Mononuclear cell (primary cell): ENCODE measurements at regions not wholly inside any gene's neighbourhood (a gene's known extent, or its start where the extent isn't known, plus 50 kb on each side); places are given as distances from the start of the nearest gene placed in this dataset.

ENCODE experiments used
- H3K27me3 ChIP-seq: 2 replicates; pipeline ENCODE4 v1.6.0; 2011; ENCODE audit warnings: low read length, control low read depth; ENCODE audit not compliant: insufficient read depth
- H3K4me1 ChIP-seq: 2 replicates; pipeline ENCODE4 v1.5.1; 2011; ENCODE audit warnings: mild to moderate bottlenecking, low read length, control low read depth; ENCODE audit not compliant: insufficient read depth
- H3K4me3 ChIP-seq: 2 replicates; pipeline ENCODE4 v1.5.1; 2011; ENCODE audit warnings: mild to moderate bottlenecking, low read length, moderate library complexity
- H3K9me3 ChIP-seq: 2 replicates; pipeline ENCODE4 v1.5.1; 2011; ENCODE audit warnings: low read depth, mild to moderate bottlenecking, control low read depth, low read length

DNA sequence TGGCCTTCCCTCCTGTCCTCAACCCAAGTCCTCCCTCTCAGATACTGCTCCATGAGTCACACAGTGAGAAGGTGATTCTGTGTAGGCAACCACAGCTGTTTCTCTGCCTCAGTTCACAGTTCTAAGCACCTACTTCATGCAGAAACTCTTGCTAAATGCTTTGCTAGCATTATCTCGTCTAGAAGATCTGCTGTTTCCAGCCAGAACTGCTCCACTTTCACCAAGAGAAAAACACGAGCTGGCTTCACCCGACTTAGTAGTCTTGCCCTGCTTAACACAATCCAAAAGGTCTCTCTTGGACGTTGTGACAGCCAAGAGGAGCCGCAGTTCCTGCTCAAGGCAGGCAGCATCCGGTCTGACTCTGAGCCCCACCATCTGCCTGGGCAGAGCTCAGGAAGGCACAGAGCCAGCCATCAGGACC lies 272.1 kb downstream of the UACA start:
- Histone ChIP-seq H3K4me1 (peaks cover 87% of the 10 kb centered on the region), H3K4me3 (no peak overlapping the region), H3K27me3 (no peaks in the 10 kb centered on the region), H3K9me3 (no peaks in the 10 kb centered on the region)

DNA sequence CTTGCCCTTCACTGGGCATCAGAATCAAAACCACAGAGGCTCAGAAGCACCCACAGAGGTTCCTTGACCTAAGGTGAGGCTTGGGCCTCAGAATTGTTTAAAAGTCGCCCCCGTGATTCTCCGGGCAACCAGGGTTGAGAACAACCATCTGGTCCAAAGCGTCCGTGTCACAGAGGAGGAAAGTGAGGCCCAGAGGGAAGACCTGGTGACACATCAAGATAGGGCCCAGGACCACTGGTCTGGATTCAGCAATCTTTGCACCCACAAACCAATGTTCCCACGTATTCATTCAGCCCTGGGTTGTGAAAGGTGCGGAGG lies 272.6 kb downstream of the UACA start:
- no peaks in the 10 kb centered on the region for H3K27me3 ChIP-seq
- peaks cover 91% of the 10 kb centered on the region for H3K4me1 ChIP-seq
- no peaks in the 10 kb centered on the region for H3K9me3 ChIP-seq
- no peak overlapping the region for H3K4me3 ChIP-seq

DNA sequence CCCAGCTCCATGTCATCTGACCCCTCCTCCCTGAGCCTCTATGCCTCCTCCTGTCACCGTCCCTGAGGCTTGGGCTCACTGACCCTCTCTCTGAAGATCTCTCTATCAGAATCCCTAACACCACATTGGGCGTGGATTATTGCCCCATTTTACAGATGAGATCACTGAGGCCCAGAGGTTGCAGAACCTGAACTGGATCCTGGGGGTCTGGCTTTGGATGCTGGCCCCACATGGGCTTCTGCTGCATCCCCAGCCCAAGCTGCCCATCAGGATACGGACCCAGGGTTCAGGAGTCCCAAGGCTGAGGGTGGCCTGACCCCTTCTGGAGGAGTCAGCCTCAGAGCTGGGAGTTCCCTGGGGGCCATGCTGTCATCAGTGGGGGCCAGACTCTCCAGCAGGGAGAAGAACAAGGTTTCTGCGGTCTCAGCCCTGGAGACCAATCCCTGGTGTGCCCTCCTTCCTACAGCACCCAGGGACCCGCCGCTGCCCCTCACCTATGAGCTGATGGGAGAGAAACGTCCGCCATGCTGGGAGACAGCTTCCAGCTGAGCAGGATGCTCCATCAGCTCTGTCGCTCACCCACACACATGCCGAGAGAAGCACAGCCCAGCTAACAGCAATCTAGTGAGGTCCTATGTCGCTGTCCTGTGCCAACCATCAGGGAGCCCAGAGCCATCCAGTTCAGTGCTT lies 273.1 kb downstream of the UACA start:
- Histone ChIP-seq H3K4me1 (peaks cover 93% of the 10 kb centered on the region), H3K9me3 (no peaks in the 10 kb centered on the region), H3K27me3 (no peaks in the 10 kb centered on the region), H3K4me3 (no peak overlapping the region)

DNA sequence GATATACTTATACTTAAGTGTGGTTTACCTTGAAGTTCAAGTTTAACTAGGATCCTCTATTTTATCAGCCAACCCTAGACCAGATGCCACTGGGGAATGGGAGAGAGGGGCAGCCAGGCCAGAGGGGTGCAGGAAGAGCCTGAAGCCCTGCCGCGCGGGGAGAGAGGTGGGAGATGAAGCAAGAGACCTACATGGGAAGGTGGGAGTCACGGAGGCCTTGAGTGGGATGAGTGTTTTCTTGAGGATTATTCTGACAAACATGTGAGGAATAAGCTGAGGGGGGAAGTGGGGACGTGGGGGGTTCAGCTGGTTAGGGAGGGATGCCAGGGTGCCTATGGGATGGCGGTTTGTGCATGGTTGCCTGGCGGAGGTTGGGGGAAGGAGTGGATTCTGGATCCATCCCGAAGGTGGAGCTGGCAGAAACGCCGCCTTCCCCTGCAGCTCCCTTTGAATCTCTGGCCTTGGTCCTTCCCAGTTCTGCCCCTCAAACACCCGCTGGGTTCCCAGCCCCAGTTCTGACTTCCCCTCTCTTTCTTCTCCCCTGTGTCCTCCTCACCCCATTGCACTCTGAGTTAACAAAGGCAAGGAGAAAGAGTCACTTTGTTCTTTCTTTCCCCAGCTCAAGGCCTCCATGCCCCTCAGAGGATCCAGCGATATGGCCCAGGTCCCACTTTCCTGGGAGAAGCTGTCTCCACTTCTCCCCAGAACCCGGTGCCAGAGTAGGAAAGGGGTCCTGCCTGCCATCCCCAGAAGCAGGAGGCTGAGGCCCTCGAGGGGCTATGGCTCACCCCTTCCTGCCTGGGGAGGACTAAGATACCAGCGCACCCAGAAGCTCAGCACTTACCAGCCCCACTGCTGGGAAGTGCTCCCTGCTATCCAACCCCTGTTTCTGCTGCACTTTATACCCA lies 274.2 kb downstream of the UACA start:
- no peak overlapping the region for H3K4me3 ChIP-seq
- H3K4me1 ChIP-seq = peaks cover 93% of the 10 kb centered on the region
- no peaks in the 10 kb centered on the region for H3K27me3 ChIP-seq
- no peaks in the 10 kb centered on the region for H3K9me3 ChIP-seq

DNA sequence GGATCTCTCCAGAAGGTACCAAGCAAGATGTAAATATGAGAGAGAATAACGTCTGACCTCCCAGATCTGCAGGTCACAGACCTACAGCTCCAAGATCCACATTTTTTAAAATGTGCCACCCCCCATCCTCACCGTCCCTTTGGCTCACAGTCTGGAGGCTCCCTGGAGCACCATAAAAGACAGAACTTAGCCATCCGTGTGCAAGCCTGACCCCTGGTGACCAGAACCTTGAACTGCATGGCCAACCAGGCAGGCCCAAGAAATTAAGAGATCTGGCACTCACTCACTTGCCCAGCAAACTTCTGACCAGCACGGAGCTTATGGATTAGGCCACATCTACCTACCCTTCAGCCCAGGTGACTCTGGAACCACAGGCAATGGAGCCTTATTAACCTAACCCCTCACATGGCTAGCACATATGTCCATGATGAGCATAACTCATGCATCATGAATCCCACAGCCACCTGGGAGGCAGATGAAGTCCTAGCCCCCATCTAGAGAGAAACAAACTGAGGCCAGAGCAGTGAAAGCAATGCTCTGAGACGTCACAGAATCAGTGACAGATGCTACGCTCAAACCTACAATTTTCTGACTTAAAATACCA lies 275.3 kb downstream of the UACA start:
- no peaks in the 10 kb centered on the region for H3K27me3 ChIP-seq
- H3K4me3 ChIP-seq = no peak overlapping the region
- H3K4me1 ChIP-seq = peaks cover 93% of the 10 kb centered on the region
- no peaks in the 10 kb centered on the region for H3K9me3 ChIP-seq

DNA sequence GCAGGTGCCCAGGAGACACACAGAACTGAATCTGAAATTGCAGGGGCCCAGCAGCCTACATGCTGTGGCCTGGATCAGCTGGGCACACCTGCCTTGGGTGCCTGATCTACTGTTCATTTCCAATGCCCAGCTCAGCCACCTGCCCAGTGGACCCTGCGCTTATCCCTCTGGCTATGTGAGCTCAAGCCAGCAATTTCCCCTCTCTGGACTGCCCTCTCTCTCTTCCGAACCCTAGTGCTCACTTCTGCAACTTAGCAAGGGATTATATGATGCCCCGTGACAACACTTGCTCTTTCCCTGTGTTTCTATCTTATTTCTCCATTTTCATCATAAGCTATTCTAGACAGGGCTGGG lies 276.0 kb downstream of the UACA start:
- H3K9me3 ChIP-seq = no peaks in the 10 kb centered on the region
- H3K4me1 ChIP-seq = peaks cover 93% of the 10 kb centered on the region
- no peaks in the 10 kb centered on the region for H3K27me3 ChIP-seq
- no peak overlapping the region for H3K4me3 ChIP-seq

DNA sequence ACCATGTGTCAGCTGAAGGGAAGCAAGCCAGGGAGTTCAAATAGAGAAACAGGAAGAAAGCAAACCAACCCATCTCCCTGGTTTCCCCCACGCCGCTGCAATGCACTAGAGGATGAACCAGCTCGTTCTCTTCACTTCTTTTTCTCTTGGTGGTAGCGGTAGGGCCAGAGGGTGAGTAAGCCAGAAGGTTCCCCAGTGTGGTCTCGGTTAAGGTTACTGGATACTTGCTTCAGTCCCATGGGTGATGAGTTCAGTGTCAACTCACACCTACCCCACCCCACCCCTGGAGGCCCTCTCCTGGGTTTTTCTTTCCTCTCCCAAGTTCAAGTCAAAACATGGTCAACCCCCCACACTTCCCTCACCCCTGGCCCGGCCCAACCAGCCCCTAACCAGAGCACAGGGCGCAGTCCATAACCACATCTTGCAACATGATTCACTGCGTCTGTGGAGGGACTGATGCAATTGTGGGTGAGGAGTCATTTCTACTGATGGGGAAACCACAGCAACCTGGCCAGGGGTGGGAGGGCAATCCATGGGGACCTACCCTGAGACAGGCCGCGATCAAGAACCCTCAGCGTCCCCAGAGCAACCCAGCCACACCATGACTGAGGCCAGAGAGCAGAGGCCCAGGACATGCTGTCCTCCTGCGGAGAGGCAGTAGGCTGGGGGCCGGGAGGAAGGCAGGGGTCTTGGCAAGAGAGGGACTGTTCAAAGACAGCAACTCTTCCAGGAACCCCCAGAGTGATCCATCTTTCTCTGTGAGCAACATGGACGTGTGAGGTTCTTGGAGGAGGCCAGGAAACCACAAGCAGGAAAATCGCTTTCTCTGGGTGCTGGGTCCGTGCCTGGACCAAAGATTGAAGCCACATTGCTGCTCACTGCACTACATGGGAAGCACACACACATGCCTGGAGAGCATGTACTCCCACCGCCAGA lies 276.6 kb downstream of the UACA start:
- H3K4me3 ChIP-seq = no peak overlapping the region

DNA sequence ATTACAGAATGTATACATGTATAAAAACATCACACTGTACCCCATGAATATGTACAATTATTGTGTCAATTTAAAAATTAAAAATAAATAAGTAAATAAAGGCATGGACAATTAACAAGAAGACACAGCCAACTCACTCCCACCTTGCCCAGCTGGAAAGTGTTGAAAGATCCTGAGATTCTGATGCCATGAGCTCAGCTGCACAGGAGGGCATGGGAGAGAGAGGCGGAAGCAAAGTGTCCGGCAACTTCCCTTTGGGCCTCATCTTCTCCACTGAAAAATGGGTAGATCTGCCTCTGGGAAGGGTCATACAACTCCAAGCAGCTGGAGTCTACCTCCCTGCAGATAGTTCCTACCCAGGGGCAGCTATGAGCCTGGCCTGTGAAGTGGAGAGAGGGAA lies 277.3 kb downstream of the UACA start:
- Histone ChIP-seq H3K4me3 (no peak overlapping the region), H3K4me1 (peaks cover 92% of the 10 kb centered on the region), H3K9me3 (no peaks in the 10 kb centered on the region), H3K27me3 (no peaks in the 10 kb centered on the region)

More for the DNA sequence above, 276.6 kb downstream of the UACA start:
- no peaks in the 10 kb centered on the region for H3K27me3 ChIP-seq
- H3K4me1 ChIP-seq = peaks cover 92% of the 10 kb centered on the region
- H3K9me3 ChIP-seq = no peaks in the 10 kb centered on the region

DNA sequence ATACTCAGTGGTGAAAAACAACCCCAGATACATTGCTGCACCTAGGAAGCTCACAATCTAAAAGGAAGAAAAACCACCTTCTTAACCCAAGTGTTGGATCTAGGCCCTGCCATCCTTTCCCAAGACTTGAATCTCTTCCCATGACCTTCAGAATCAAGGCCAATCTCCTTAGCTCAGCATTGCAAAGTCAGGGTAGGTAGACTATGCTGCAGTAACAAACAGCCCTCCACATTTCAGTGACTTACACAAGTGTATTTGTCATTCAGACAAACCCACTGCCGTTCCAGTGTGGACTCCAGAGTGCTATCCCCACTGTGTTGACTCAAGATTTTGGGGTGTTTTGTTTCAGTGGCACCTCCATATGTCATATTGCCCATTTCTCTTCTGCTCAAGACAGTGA lies 278.4 kb downstream of the UACA start:
- no peaks in the 10 kb centered on the region for H3K9me3 ChIP-seq
- H3K4me1 ChIP-seq = peaks cover 92% of the 10 kb centered on the region
- H3K27me3 ChIP-seq = no peaks in the 10 kb centered on the region
- no peak overlapping the region for H3K4me3 ChIP-seq

DNA sequence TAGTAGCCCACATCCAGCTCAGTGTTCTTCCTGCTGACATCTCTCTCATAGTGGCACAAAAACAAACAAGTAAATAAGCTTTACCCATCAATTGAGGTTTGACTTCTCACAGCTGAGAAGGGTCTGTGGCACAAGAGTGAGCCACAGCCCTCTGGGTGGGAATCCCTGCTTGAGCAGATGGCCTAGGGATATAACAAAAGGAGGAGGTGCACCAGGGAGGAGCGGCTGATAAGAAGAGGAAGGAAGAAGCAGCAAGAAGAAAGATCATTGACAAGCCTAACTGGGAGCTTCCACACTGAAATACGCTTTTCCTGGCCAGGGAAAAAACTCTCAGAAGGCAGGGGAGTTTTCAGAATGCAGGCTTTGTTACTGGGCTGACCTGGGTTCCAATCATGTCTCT lies 279.8 kb downstream of the UACA start:
- H3K4me3 ChIP-seq = no peak overlapping the region

DNA sequence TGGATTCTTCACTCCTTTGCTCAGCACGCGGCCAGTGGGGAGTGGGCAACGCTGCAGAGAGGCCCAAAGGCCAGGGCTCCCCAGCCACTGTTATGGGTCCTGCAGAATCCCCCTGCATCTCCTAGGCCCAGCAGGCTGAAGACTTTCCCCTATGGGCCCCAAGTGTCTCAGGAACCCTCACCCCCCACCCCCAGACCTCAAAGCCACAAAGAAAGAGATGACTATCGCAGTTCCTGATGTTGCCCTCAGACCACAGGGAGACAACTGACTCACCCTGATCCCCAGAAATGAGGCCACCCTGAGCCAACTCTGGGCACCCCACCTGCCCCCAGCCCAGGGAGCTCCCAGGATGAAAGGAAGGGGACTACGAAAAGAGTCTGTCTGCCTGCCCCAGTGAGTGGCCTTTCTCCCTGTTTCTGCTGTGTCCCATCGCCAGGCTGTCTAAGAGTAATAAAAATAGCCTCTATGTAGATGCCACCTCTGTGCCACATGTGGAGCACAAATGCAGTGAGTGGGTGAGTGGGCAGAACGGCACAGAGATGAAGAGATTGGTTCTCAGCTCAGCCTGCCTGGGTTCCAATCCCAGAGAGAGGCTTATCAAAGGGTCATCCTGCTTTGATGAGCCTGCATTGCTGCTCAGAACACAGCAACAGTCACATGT lies 283.0 kb downstream of the UACA start:
- Histone ChIP-seq H3K9me3 (no peaks in the 10 kb centered on the region), H3K27me3 (no peaks in the 10 kb centered on the region), H3K4me1 (peaks cover 89% of the 10 kb centered on the region), H3K4me3 (no peak overlapping the region)

More for the DNA sequence above, 279.8 kb downstream of the UACA start:
- Histone ChIP-seq H3K9me3 (no peaks in the 10 kb centered on the region), H3K4me1 (peaks cover 98% of the 10 kb centered on the region), H3K27me3 (no peaks in the 10 kb centered on the region)

DNA sequence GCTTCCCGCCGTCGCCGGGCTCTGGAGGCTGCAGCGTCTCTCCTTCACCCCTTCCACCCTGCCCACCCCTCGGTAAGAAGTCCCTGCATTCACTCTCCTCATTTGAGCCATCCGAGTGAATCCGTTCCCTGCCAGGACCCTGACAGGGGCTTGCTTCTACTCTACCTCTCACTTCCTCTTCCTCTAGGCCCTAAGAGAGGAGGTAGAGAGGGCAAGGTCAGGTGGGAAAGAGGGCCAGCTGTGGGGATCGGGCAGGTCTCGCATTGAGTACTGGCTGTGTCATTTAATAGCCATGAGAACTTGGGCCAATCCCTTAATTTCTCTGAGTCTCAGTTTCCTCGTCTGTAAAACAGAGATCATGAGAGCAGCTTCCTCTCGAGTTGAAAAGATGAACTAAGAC lies 283.6 kb downstream of the UACA start:
- Histone ChIP-seq H3K4me3 (no peak overlapping the region), H3K4me1 (peaks cover 89% of the 10 kb centered on the region), H3K9me3 (no peaks in the 10 kb centered on the region), H3K27me3 (no peaks in the 10 kb centered on the region)

DNA sequence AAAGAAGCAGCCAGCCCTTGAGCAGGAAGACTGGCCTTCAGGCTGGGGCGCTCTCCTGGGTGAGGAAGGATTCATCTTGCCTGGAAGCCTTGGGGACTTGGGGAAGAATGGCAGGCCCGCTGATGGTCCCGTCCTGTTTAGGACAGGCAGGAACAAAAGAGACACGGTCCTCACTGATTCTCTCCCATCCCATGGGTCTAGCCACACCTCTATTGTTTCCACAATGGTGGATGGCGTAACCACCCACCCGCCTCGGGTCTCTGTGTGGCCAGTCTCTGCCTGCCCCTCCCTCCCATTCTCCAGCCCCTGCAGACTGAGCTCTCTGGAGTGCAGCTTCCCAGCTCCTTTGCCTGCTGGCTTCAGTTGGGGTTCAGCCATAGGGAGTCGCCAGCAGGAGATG lies 284.3 kb downstream of the UACA start:
- no peak overlapping the region for H3K4me3 ChIP-seq
- H3K27me3 ChIP-seq = no peaks in the 10 kb centered on the region
- no peaks in the 10 kb centered on the region for H3K9me3 ChIP-seq
- peaks cover 89% of the 10 kb centered on the region for H3K4me1 ChIP-seq

DNA sequence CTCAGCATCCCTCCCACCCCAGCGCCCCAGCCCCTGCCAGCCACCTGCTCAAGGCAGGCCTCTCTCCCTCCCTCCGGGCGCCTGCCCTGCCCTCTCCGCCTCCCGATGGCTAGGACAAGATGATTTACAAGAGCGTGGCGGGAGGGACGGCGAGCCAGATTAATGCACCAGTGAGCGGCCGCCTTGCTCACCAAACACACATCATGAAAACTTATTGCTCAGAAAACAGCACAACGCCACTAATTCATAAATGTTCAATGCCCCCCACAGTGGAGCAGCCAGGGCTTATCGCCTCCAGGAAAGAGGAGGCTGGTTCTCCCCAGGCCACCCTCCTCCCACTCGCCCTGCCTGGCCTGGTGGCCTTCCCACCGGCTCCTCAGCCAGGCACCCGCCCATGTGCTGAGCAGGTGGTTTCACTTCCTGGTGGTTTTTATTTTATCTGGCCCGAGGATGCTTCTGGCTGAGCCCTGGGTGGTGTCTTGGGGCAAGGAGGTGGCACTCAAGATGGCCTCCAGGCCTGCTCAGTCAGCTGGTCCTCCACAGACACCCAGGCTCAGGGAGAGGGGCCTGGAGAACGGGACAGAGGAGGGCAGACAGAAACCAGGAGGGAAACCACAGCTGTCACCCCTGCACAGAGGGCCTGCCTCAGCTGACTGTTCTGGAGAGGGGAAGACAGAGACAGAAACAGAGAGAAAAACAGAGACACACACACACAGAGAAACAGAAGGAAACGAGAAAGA lies 284.9 kb downstream of the UACA start:
- Histone ChIP-seq H3K9me3 (no peaks in the 10 kb centered on the region), H3K27me3 (peaks cover 1% of the 10 kb centered on the region), H3K4me3 (no peak overlapping the region), H3K4me1 (peaks cover 89% of the 10 kb centered on the region)
